GM18868 (cell line): ENCODE measurements at regions not wholly inside any gene's neighbourhood (a gene's known extent, or its start where the extent isn't known, plus 50 kb on each side); places are given as distances from the start of the nearest gene placed in this dataset.
A peak's percentile ranks its signal among the peaks of the same experiment; 100 is the strongest.
"Not testable (repeated sequence)": the region's sequence is repeated elsewhere in the genome, so short reads cannot be mapped to it uniquely, and the experiment has no call there.

Source experiments
- ATAC-seq: cut with Tn5 transposase; IDR thresholded peaks from one replicate; pipeline ENCODE4 v1.9.1; 2021; ENCODE audit warnings: mild to moderate bottlenecking, moderate library complexity; ENCODE audit not compliant: unreplicated experiment

DNA sequence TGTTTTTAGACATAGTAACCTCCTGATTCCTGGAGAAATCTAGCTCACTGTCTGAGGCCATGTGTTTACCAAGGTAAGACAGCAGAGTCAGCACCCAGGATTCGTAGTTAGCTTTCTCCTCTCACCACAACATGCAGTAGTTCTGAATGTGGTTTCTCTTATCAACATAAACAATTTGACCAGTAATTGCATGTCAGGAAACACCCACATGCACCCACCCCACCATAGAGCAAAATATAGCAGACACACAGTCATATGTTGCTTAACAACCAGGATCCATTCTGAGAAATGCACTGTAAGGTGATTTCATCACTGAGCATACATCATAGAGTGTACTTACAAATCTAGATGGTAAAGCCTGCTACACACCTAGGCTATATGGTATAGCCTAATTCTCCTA is 1004.0 kb downstream of the ANKRD7 start:
- ATAC-seq, result peak; percentile 68

GRCh38 chr7:119232091-119232490 is 1007.6 kb downstream of the ANKRD7 start:
- no peak for ATAC-seq

DNA sequence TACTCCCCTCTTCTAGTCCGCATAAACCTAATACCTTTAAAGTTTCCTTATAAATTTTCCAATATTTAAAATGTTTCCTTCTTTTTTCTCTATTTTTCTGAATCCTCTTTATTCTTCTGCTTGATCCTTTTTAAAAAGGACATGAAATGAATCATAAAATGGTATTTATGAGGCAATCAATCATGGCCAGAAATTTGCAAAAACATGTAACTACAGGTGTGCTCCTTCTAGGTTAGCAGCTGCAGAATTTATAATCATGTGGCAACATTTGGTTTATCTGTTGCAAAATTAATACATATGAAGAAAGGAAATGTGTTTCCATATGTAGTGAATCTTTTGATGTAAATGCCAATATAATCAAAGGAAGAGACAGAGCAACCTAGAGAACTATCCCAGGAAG is 1008.5 kb downstream of the ANKRD7 start:
- ATAC-seq, result no peak

DNA sequence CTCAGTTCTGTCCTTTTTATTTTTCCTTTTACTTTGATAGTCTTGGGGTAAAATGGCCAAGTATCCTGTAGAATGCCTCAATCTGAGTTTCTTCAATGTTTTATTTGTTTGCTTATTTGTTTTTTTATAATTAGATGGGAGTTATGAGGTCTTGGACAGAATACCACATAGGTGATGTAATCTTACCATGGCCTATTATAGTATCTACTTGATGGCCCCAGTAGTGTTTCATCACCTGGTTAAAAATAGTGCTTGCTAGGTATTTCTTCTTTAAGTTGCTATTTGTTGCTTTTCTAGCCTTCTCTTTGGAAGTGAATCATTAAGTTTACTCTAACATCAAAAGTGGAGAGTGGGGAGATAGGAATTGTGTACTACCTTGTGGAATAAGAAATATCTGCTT is 1020.0 kb upstream of the KCND2 start:
- no peak for ATAC-seq

GRCh38 chr7:119254742-119255141 is 1018.2 kb upstream of the KCND2 start:
- ATAC-seq, result no peak

- ATAC-seq, result no peak
Observed at GRCh38 chr7:119256001-119256400, 1017.0 kb upstream of the KCND2 start.

DNA sequence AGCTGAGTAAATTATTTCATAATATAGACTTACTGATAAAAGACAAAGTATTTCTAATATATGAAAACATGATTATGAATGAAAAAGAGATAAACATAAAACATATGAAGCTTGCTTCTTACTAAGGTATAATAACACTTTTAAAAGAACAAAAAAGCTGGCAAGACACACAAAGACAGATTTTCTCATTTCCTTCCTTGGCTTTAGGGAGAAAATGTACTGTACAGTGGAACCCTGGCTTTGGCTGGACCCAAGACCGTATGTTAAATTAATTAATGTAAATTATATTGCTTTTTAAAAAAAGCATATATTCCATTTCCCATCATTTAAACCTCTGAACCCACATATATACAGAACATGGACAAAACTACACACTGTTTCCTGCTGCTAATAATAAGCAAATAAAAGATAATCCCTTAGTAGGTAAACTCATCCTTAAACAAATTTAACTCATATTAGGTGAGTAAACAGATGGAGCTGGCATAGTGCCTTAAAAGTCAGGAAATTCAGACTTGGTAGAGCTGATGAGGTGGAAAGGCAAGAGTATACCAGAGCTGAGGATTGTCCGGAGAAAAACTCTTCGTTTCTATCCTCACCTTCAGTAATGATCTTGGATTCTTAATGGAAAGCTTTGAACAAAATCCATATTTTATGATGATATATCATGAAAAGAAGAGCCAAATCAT is 1016.4 kb upstream of the KCND2 start:
- ATAC-seq, result no peak

DNA sequence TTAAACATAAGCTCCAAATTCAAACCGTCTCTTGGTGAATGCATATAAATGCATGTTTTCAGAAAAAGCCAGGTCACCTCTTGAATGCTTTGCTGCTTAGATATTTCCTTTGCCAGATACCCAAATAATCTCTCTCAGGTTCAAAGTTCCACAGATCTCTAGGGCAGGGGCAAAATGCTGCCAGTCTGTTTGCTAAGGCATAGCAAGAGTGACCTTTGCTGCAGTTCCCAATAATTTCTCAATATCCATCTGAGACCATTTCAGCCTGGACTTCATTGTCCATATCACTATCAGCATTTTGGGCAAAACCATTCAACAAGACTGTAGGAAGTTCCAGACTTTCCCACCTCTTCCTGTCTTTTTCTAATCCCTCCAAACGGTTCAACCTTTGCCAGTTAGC is 1006.2 kb upstream of the KCND2 start:
- ATAC-seq, result not testable (repeated sequence)

DNA sequence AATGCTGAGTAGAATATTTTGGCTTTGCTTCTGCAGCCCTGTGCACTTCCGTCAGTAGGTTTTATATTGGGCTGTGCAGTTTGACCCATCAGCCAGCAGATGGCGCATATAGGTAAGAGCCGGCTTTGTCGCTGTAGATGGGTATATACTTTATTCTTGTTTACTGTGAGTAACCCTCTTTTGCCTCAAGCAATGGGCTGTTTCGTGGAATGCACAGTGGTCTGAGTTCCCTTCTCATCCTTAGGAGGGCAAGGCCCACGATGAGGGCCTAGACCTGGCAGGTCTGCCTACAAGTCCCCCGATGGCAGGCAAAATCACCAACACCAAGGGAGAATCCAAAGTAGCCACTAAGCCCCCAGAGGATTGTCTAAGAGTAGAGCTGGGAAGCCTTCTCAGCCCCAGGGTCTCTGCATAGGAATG is 1002.9 kb upstream of the KCND2 start:
- ATAC-seq, result peak; percentile 96

DNA sequence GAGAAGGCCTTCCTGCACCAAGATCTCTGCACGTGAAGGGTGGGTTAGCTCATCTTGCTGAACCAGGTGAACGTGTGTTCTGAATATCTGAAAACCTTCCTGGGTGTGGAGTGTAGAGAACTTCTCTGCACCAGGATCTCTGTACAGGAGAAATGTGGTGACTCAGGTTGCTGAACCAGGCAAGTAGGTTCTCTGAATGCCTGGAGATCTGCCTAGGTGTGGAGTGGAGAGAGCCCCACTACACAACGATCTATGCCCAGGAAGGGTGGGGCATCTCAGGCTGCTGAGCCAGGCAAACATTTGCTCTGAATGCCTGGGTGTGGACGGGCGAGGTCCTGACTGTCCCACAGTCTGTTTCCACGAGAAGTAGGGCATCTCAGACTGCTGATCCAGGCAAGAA is 1002.3 kb upstream of the KCND2 start:
- ATAC-seq, result peak; percentile 8

GRCh38 chr7:119271147-119271779 is 1001.7 kb upstream of the KCND2 start:
- peak; percentile 10 for ATAC-seq

DNA sequence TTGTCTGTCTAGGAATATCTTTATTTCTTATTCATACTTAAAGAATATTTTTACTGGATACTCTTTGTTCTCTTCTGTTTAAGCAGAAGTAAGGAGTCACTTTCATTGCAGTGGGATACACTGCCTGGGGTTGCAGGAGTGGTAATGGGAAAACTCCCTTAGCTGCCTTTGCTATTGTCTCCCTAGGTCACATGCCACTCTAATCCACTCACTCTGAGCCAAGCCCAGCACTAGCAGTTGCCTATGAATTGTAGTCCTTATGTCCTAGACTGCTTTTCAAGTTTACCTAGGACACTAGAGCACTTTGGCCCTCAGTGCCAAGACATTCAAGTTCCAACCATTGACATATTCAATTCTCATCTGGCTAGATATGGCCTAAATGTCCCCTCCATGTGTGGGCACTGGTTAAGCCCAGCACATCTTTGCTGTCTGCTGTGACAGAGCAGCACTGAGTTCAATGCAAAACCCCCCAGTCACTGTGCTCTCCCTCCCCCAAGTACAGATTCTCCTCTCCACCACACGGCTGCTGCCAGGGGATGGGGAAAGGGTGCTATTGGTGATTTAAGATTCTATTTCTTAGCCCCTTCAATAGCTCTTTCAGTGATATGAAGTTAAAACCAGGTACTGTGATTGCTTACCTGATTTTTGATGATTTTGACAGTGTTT is 991.7 kb upstream of the KCND2 start:
- no peak for ATAC-seq

DNA sequence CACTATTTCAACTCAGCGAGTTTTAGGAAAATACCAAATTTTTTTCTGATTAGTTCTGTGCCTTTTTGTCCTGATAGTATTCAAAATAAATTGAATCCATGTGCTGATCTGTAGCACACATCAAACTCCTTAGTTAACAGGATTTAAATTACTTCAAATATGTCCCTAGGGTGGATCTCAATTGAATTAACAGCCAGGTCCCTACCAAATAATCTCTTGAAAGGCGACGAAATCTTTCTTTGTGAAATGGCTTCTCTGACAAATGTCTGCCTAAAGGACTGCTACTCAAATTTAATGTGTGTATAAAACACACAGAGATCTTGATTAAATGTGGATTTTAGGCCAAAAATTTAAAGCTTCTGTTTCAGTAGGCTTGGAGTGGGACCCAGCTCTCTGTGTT is 989.6 kb upstream of the KCND2 start:
- ATAC-seq, result no peak

GRCh38 chr7:119288416-119288815 is 984.6 kb upstream of the KCND2 start:
- no peak for ATAC-seq

GRCh38 chr7:119300341-119300740 is 972.6 kb upstream of the KCND2 start:
- ATAC-seq, result not testable (repeated sequence)

DNA sequence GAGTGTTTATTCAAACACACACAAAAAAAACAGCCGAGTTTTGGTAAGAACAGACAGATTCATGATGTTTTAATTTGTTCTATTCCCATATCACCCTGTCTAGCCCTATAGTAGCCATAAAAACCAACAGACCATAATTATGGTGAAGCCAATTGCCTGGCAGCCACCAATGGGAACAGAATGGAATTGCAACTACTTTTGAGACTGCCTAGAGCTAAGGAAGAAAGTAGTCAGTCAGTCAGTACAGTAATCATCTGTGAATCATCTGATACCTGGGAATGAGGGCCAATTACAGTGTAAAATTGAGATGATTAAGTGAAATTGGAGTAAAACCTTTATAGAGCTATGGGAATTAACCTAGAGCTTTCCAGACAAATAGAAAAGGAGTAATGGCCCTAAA is 952.7 kb upstream of the KCND2 start:
- no peak for ATAC-seq

- no peak for ATAC-seq
Observed at GRCh38 chr7:119329715-119330114, 943.3 kb upstream of the KCND2 start.

- no peak for ATAC-seq
Observed at GRCh38 chr7:119335405-119335804, 937.6 kb upstream of the KCND2 start.

DNA sequence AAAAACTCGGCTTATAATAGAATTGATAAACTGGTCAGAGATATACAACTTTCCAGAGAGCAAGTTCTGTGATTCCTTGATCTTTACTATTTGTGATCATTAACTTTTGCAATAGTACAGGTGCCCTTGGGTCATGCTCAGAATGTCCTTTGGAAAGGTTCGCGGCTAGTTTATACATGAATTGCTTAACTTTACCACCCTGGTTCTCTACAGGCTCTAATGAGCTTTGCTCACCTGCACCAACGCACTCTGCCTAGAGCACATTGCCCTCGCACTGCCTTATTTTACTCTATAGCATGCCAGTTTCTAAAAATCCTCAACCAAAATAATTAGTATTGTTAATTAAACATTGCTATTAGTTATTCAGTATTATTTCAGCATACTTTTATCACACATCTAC is 931.2 kb upstream of the KCND2 start:
- no peak for ATAC-seq

GRCh38 chr7:119343289-119343688 is 929.7 kb upstream of the KCND2 start:
- ATAC-seq, result no peak

DNA sequence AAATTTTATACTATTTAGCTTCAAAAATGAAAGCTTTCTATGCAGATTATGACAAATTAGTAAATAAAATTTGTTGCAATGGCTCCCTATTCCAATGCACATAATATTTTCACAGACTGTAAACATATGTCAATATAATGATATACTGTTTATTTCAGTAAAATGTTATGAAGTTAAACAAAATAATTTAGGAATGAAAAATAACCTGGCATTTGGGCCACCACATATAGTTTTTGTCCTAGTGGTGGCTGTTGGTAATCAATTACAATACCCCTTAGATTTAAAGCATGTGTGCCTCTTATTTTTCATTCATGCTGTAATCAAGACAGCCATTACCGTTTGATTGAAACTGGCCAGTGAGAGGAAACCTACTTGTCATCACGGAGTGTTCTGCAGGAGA is 928.5 kb upstream of the KCND2 start:
- no peak for ATAC-seq

- no peak for ATAC-seq
Observed at GRCh38 chr7:119348491-119348890, 924.5 kb upstream of the KCND2 start.
